ENCODE measurements at regions not wholly inside any gene's neighbourhood (a gene's known extent, or its start where the extent isn't known, plus 50 kb on each side); places are given as distances from the start of the nearest gene placed in this dataset.

DNA sequence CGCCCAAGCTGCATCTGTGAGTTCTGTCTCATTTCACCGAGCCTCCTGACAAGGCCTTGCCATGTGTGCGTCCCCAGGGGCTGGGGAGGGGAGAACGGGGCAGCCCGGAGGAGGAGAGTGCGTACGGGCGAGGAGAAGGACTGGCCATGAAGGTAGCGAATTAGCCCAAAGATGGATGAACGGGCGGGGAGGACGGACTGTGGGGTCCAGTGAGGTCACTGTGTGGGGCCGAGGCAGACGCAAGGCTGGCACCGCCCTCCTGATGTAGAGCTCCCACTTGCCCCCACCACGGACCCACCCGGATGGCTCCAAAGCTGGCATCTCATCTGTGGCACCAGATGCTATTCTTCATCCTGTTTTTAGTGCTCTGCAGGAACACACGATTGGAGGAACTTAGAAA is 330.4 kb downstream of the AJAP1 start:
- TF ChIP-seq, protein P1, sequence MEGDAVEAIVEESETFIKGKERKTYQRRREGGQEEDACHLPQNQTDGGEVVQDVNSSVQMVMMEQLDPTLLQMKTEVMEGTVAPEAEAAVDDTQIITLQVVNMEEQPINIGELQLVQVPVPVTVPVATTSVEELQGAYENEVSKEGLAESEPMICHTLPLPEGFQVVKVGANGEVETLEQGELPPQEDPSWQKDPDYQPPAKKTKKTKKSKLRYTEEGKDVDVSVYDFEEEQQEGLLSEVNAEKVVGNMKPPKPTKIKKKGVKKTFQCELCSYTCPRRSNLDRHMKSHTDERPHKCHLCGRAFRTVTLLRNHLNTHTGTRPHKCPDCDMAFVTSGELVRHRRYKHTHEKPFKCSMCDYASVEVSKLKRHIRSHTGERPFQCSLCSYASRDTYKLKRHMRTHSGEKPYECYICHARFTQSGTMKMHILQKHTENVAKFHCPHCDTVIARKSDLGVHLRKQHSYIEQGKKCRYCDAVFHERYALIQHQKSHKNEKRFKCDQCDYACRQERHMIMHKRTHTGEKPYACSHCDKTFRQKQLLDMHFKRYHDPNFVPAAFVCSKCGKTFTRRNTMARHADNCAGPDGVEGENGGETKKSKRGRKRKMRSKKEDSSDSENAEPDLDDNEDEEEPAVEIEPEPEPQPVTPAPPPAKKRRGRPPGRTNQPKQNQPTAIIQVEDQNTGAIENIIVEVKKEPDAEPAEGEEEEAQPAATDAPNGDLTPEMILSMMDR (IDR thresholded peaks at IDR 0.05) = no peak
- TF ChIP-seq EZH2 (IDR thresholded peaks at IDR 0.05; ENCODE audit: borderline replicate concordance, insufficient read depth, low read depth, low read length, poor library complexity, severe bottlenecking) = no peak
- H3K9ac ChIP-seq (ENCODE audit: low read length) = no peak overlapping the region
- 88% methylated on average over 17 of the region's 18 CpGs for WGBS (ENCODE audit: insufficient coverage)
- no peaks in the 10 kb centered on the region for H3K79me2 ChIP-seq (ENCODE audit: control insufficient read depth, insufficient read depth, low read length)
- no peaks in the 10 kb centered on the region for H3K36me3 ChIP-seq (replicated peaks in 1 of 2; ENCODE audit: control extremely low read depth in 1 of 2, control insufficient read depth in 1 of 2, extremely low read depth in 1 of 2, insufficient read depth in 2 of 2, low read length in 1 of 2)
- H3K27me3 Mint-ChIP-seq = peaks cover 4% of the 10 kb centered on the region
- ATAC-seq (ENCODE audit: low read depth) (no peak), DNase-seq (no peak)
- H3K4me3 ChIP-seq (ENCODE audit: control extremely low read depth in 1 of 5, extremely low read depth in 1 of 5, insufficient read depth in 1 of 5, low read depth in 2 of 5, low read length in 4 of 5) = no peak overlapping the region
- ChIA-PET POLR2A (no interaction called here), CTCF (no interaction called here)
- no peaks in the 10 kb centered on the region for H4K20me1 ChIP-seq (ENCODE audit: control insufficient read depth, insufficient read depth, low read length, poor library complexity, severe bottlenecking)
- peaks cover 0 to 3% (median 1%) of the 10 kb centered on the region in 4 experiments for H3K27me3 ChIP-seq (replicated peaks in 1 of 4; ENCODE audit: control extremely low read depth in 1 of 4, control insufficient read depth in 3 of 4, insufficient read depth in 4 of 4, low read length in 3 of 4)
- H3K4me1 ChIP-seq (ENCODE audit: control insufficient read depth in 2 of 2, insufficient read depth in 2 of 2, low read length in 2 of 2) = no peaks in the 10 kb centered on the region
- no peak overlapping the region for H2AFZ ChIP-seq (ENCODE audit: insufficient read depth, low read depth, low read length, poor library complexity, severe bottlenecking)
- peaks cover 0 to 11% (median 0%) of the 10 kb centered on the region in 3 donors for H3K9me3 ChIP-seq (ENCODE audit: control extremely low read depth in 1 of 3, control insufficient read depth in 2 of 3, insufficient read depth in 1 of 3, low read length in 2 of 3)
- H3K27ac ChIP-seq (ENCODE audit: low read length in 2 of 2) = no peak overlapping the region
- intact Hi-C loops (cut with micrococcal nuclease) = no loop called here
- H3K4me1 Mint-ChIP-seq = no peaks in the 10 kb centered on the region
- no peak overlapping the region for H3K4me3 Mint-ChIP-seq
- H3K9me3 Mint-ChIP-seq (ENCODE audit: insufficient read depth) = peaks cover 6% of the 10 kb centered on the region
- H3K27ac Mint-ChIP-seq = no peak overlapping the region
- no peak overlapping the region for H3K4me2 ChIP-seq (replicated peaks; ENCODE audit: low read depth, low read length, poor library complexity, severe bottlenecking)

DNA sequence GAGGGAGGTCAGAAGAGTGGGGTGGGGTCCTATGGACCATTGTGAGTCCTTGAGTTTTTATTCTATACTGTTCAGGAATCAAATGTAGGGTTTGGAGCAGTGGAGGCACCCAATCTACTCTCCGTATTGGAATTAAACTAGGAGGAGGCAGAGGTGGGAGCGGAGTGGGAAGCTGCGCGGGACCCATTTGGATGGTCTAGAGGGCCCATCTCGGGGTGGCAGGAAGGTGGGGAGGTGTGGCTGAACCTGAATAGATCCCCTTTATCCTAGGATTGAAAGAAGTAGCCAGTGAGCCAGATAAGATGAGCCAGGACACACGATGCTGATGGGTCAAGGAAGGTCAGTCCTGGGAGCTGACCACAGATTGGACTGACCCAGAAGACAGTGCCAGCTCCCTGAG is 325.8 kb downstream of the AJAP1 start:
- TF ChIP-seq, protein P1 (IDR thresholded peaks at IDR 0.05) = no peak
- no peak for TF ChIP-seq EZH2 (IDR thresholded peaks at IDR 0.05; ENCODE audit: borderline replicate concordance, insufficient read depth, low read depth, low read length, poor library complexity, severe bottlenecking)

More for the DNA sequence above, 325.8 kb downstream of the AJAP1 start:
- H3K27ac ChIP-seq (ENCODE audit: low read length in 2 of 2) = no peak overlapping the region
- H3K4me3 ChIP-seq (ENCODE audit: control extremely low read depth in 1 of 5, extremely low read depth in 1 of 5, insufficient read depth in 1 of 5, low read depth in 2 of 5, low read length in 4 of 5) = no peak overlapping the region
- no peaks in the 10 kb centered on the region for H3K79me2 ChIP-seq (ENCODE audit: control insufficient read depth, insufficient read depth, low read length)
- H3K9me3 ChIP-seq (ENCODE audit: control extremely low read depth in 1 of 3, control insufficient read depth in 2 of 3, insufficient read depth in 1 of 3, low read length in 2 of 3) = peaks cover 0 to 15% (median 0%) of the 10 kb centered on the region in 3 donors
- no peak overlapping the region for H2AFZ ChIP-seq (ENCODE audit: insufficient read depth, low read depth, low read length, poor library complexity, severe bottlenecking)
- H3K4me1 Mint-ChIP-seq = no peaks in the 10 kb centered on the region
- no peak overlapping the region for H3K4me3 Mint-ChIP-seq
- H3K27me3 Mint-ChIP-seq = peaks cover 13% of the 10 kb centered on the region
- intact Hi-C loops (cut with micrococcal nuclease) = no loop called here
- H4K20me1 ChIP-seq (ENCODE audit: control insufficient read depth, insufficient read depth, low read length, poor library complexity, severe bottlenecking) = no peaks in the 10 kb centered on the region
- no peak for DNase-seq
- H3K4me1 ChIP-seq (ENCODE audit: control insufficient read depth in 2 of 2, insufficient read depth in 2 of 2, low read length in 2 of 2) = no peaks in the 10 kb centered on the region
- H3K9me3 Mint-ChIP-seq (ENCODE audit: insufficient read depth) = peaks cover 6% of the 10 kb centered on the region
- ATAC-seq (ENCODE audit: low read depth) = no peak
- peaks cover 0 to 2% (median 0%) of the 10 kb centered on the region in 4 experiments for H3K27me3 ChIP-seq (replicated peaks in 1 of 4; ENCODE audit: control extremely low read depth in 1 of 4, control insufficient read depth in 3 of 4, insufficient read depth in 4 of 4, low read length in 3 of 4)
- H3K36me3 ChIP-seq (replicated peaks in 1 of 2; ENCODE audit: control extremely low read depth in 1 of 2, control insufficient read depth in 1 of 2, extremely low read depth in 1 of 2, insufficient read depth in 2 of 2, low read length in 1 of 2) = no peaks in the 10 kb centered on the region
- ChIA-PET CTCF (no interaction called here), POLR2A (no interaction called here)
- H3K27ac Mint-ChIP-seq = no peak overlapping the region
- WGBS (ENCODE audit: insufficient coverage) = 95% methylated on average over 6 of the region's 6 CpGs
- H3K4me2 ChIP-seq (replicated peaks; ENCODE audit: low read depth, low read length, poor library complexity, severe bottlenecking) = no peak overlapping the region
- no peak overlapping the region for H3K9ac ChIP-seq (ENCODE audit: low read length)
